Neutrophil (primary cell): ENCODE measurements at regions not wholly inside any gene's neighbourhood (a gene's known extent, or its start where the extent isn't known, plus 50 kb on each side); places are given as distances from the start of the nearest gene placed in this dataset.
"Not testable (repeated sequence)": the region's sequence is repeated elsewhere in the genome, so short reads cannot be mapped to it uniquely, and the experiment has no call there.

Source experiments
- H3K27ac ChIP-seq: fragments of 200-600 bp; sonication (generic); 2 replicates; pipeline ENCODE4 v1.5.1; 2016; ENCODE audit warnings: mild to moderate bottlenecking, moderate library complexity
- H3K27me3 ChIP-seq: fragments of 200-600 bp; sonication (generic); 2 replicates; pipeline ENCODE4 v1.6.0; 2016; ENCODE audit warnings: mild to moderate bottlenecking
- H3K36me3 ChIP-seq: fragments of 200-600 bp; sonication (generic); 2 replicates; pipeline ENCODE4 v1.5.1; 2017
- H3K4me1 ChIP-seq, 2 experiments: fragments of 200-600 bp in 1 of 2; sonication (generic) in 1 of 2; 1 replicate in 1 of 2; 2 replicates in 1 of 2; pipeline versions ENCODE4 v1.5.1 to v1.6.1; 2013 to 2016; ENCODE audit warnings: low read depth in 1 of 2, low read length in 1 of 2, mild to moderate bottlenecking in 1 of 2, moderate library complexity in 1 of 2; ENCODE audit not compliant: control insufficient read depth in 1 of 2, insufficient read depth in 1 of 2
- H3K4me3 ChIP-seq, 2 experiments: fragments of 200-600 bp in 1 of 2; sonication (generic) in 1 of 2; 1 replicate in 1 of 2; 2 replicates in 1 of 2; pipeline ENCODE4 v1.5.1; 2013 to 2016; ENCODE audit warnings: low read depth in 1 of 2, low read length in 1 of 2, mild to moderate bottlenecking in 1 of 2, moderate library complexity in 1 of 2
- H3K9me3 ChIP-seq: fragments of 200-600 bp; sonication (generic); 2 replicates; pipeline ENCODE4 v1.5.1; 2016
- CTCF ChIP-seq: fragments of 200-600 bp; sonication (generic); IDR thresholded peaks from 2 replicates; pipeline ENCODE4 v1.5.1; 2016; ENCODE audit warnings: antibody characterized with exemption

DNA sequence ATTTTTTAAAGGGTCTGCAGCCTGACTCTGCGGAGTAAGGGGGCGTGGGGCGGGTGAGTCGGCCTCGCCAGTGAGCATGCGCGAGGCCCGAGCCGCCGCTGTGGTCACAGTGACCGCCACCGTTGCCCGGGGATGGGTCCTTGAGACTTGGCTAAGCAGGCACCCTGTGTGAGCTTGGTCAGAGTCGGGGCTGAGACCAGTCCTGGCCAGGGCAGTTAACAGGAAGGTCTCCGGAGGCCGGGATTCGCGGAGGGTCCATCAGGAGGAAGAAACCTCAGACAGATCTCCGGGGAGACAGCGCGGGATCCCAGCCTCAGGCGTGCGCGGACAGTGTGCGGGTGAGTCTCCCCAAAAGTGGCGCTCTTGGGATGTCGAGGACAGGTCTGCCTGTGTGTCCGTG, 1384.4 kb upstream of the PCDH10 start:
- Histone ChIP-seq H3K9me3 (no peaks in the 10 kb centered on the region), H3K27ac (no peak overlapping the region), H3K36me3 (no peaks in the 10 kb centered on the region), H3K27me3 (no peaks in the 10 kb centered on the region), H3K4me3 (no peak overlapping the region), H3K4me1 (no peaks in the 10 kb centered on the region)
- TF ChIP-seq CTCF, result no peak

DNA sequence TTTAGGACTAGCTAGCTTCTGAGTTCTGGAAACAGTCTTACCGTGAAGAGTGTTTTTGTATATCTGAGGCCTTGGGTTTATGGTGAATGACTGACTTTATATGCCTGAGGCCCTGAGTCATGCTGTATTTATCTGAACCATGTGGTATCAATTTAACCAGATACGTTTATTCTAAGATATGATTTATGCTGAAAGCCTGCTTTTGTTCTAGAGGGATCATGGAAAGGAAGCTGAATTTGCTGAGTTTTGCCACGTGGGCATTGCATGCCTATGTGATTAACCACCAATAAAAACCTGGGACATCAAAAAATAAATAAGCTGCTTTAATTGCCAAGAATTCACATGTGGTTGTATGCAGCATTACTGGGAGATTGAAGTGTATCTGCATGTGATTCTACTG, 1374.7 kb upstream of the PCDH10 start:
- not testable (repeated sequence) for H3K36me3 ChIP-seq

DNA sequence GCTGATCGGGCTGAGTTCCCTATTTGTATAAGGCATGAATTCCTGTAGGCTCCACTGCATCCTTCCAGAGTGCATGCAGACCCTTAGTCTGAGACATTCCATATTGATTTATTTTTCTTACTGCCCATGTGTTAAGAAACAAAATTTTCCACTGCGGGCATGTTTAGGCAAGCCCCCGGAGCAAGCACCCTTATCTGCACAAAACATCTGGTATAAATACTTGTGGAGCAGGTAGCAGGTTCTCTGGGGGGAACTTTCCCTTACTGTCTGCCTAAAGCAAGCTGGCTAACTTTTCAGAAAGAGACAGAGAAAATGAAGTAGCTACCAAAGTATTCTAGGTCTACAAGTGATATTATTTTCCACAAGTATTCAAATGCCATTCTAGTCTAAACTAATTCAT, 1338.5 kb upstream of the PCDH10 start:
- not testable (repeated sequence) for H3K4me1 ChIP-seq, H3K4me3 ChIP-seq, H3K27me3 ChIP-seq, H3K9me3 ChIP-seq, H3K36me3 ChIP-seq, H3K27ac ChIP-seq

More for the DNA sequence above, 1374.7 kb upstream of the PCDH10 start:
- not testable (repeated sequence) for H3K27me3 ChIP-seq, H3K9me3 ChIP-seq, H3K4me1 ChIP-seq, H3K4me3 ChIP-seq, H3K27ac ChIP-seq
